Esophagus squamous epithelium (tissue), 5 donors: ENCODE measurements at regions not wholly inside any gene's neighbourhood (a gene's known extent, or its start where the extent isn't known, plus 50 kb on each side); places are given as distances from the start of the nearest gene placed in this dataset.

ENCODE experiments used
- DNase-seq: peaks from one replicate; lab custom pipeline; 2025; lab: John Stamatoyannopoulos, UW
- H3K27ac ChIP-seq, 4 donors: fragments of 200-600 bp; sonication (generic); one replicate each; pipeline ENCODE4 v1.5.1; 2016 to 2019; ENCODE audit warnings: mild to moderate bottlenecking in 1 of 4
- H3K27me3 ChIP-seq, 4 donors: fragments of 200-600 bp; sonication (generic); 1 replicate in 3 of 4; 2 replicates in 1 of 4; pipeline versions ENCODE4 v1.5.1 to v1.6.0; 2017 to 2021; ENCODE audit warnings: antibody characterized with exemption in 1 of 4
- H3K36me3 ChIP-seq, 3 donors: fragments of 200-600 bp; sonication (generic); one replicate each; pipeline ENCODE4 v1.5.1; 2016 to 2019
- H3K4me1 ChIP-seq, 3 donors: fragments of 200-600 bp; sonication (generic); one replicate each; pipeline ENCODE4 v1.5.1; 2017 to 2019
- H3K4me3 ChIP-seq, 4 donors: fragments of 200-600 bp; sonication (generic); 1 replicate in 3 of 4; 2 replicates in 1 of 4; pipeline ENCODE4 v1.5.1; 2016 to 2019; ENCODE audit warnings: mild to moderate bottlenecking in 2 of 4, moderate library complexity in 1 of 4
- H3K9me3 ChIP-seq, 3 donors: fragments of 200-600 bp; sonication (generic); one replicate each; pipeline ENCODE4 v1.5.1; 2016 to 2019
- POLR2A ChIP-seq, 4 donors: fragments of 450-650 bp; IDR thresholded peaks; one replicate each; pipeline ENCODE4 v1.6.1; 2017; ENCODE audit warnings: antibody characterized with exemption in 4 of 4, mild to moderate bottlenecking in 4 of 4, moderate library complexity in 3 of 4
- WGBS, 2 donors: methylation state at CpG; one replicate each; pipeline ENCODE4 v1.1.5; 2018; 5-methylcytosine and 5-hydroxymethylcytosine counted together
- intact Hi-C: fragments of 100-400 bp; cut with DNase I; formaldehyde crosslinking; loops from one replicate; pipeline ENCODE4 v1.15.0; 2022
- TF ChIP-seq, protein P1 (sequence below), 6 experiments: fragments of 450-650 bp in 4 of 6; fragments of 200-600 bp in 2 of 6; sonication (generic) in 2 of 6; IDR thresholded peaks; one replicate each; pipeline ENCODE4 v1.5.1; 2016 to 2019; ENCODE audit warnings: antibody characterized with exemption in 6 of 6, mild to moderate bottlenecking in 4 of 6, moderate library complexity in 4 of 6
- donor health status: DM: yes; HTN: yes; CAD: no.

DNA sequence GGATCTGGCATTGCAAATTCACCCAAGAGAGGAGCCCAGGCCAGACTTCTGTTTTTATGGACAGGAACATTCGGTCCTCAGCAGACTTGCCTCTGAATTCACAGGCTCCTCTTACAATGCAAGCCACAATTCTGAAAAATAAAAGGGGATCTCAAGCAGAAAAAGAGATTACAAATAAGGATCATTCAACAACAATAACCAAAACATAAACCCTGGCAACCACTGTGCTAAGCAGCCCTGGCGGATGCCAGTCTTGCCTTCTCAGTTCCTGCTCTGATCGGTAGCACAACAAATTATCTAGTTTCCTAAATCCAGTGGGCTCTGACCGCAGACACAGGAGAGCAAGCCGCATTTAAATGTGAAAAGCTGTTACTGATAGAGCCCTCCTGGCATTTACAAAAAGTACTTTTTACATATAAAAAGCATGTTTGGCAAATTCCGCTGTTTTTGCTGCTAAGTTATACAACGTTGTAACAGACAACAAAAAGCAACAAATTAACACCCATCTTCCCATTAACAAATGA is 123.4 kb upstream of the FOXD3 start:
- no peaks in the 10 kb centered on the region for H3K36me3 ChIP-seq
- intact Hi-C loops: no loop called here
- no peak overlapping the region for H3K4me3 ChIP-seq
- H3K9me3 ChIP-seq: no peaks in the 10 kb centered on the region
- 36 to 42% methylated on average over 7 of the region's 7 CpGs for WGBS, 2 donors
- no peak for DNase-seq
- H3K27me3 ChIP-seq: peaks cover 0 to 19% (median 0%) of the 10 kb centered on the region in 4 donors
- H3K4me1 ChIP-seq: no peaks in the 10 kb centered on the region
- H3K27ac ChIP-seq: no peak overlapping the region
- TF ChIP-seq, protein P1, sequence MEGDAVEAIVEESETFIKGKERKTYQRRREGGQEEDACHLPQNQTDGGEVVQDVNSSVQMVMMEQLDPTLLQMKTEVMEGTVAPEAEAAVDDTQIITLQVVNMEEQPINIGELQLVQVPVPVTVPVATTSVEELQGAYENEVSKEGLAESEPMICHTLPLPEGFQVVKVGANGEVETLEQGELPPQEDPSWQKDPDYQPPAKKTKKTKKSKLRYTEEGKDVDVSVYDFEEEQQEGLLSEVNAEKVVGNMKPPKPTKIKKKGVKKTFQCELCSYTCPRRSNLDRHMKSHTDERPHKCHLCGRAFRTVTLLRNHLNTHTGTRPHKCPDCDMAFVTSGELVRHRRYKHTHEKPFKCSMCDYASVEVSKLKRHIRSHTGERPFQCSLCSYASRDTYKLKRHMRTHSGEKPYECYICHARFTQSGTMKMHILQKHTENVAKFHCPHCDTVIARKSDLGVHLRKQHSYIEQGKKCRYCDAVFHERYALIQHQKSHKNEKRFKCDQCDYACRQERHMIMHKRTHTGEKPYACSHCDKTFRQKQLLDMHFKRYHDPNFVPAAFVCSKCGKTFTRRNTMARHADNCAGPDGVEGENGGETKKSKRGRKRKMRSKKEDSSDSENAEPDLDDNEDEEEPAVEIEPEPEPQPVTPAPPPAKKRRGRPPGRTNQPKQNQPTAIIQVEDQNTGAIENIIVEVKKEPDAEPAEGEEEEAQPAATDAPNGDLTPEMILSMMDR (IDR thresholded peaks at IDR 0.05): no peak
- TF ChIP-seq POLR2A (IDR thresholded peaks at IDR 0.05): no peak

DNA sequence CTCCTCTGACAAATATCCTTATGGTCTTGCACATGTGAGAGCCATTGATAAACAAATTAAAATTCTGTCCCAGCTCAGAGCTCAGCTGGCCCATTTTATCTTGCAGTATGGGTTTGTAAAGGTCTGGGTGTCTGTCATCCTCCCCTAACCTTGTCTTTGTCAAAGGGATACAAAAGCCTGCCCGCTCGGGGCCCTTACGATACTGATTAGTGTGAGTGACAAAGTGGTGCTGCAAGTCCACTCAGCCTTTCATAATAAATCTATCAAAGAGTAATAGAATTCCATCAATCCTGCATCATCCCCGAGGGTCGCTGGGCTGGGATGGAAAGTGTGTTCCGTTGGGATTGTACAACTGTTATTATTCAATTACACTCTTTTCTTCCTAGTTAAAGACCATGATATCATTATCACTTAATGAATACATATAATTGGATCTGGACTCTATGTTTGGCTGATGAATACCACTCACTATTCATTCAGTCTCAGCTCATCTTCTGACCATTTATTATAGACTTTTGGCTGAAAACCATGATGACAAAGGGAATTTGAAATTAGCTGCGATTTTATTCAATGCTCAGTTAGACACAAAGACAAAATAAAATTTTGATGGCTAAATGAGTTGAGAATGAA is 122.5 kb upstream of the FOXD3 start:
- no peak overlapping the region for H3K4me3 ChIP-seq
- H3K9me3 ChIP-seq: no peaks in the 10 kb centered on the region
- no peaks in the 10 kb centered on the region for H3K4me1 ChIP-seq
- intact Hi-C loops: no loop called here
- no peak for DNase-seq
- no peak overlapping the region for H3K27ac ChIP-seq
- no peaks in the 10 kb centered on the region for H3K36me3 ChIP-seq
- peaks cover 0 to 19% (median 0%) of the 10 kb centered on the region in 4 donors for H3K27me3 ChIP-seq
- WGBS, 2 donors: 39 to 51% methylated on average over 7 of the region's 7 CpGs
- TF ChIP-seq, protein P1 (IDR thresholded peaks at IDR 0.05): no peak
- no peak for TF ChIP-seq POLR2A (IDR thresholded peaks at IDR 0.05)

DNA sequence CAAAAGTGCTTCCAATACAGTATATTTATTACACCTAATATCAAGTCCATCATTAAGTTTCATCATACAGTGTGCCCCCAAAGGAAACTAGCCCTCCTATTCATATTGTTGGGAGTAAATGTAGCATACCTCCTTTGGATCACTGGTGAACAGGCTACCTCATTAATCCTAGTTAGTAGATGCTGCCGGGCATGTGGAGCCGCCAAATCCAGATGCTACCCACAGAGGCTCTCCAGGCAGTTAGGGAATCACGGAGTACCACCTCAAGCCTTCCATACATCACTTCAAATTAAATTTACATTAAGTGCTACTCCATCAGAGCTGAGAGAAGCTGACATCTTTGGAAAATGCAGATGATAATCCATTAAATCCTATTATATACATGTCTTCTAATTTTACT is 121.7 kb upstream of the FOXD3 start:
- Histone ChIP-seq H3K4me3 (no peak overlapping the region), H3K9me3 (no peaks in the 10 kb centered on the region), H3K27me3 (peaks cover 0 to 19% (median 0%) of the 10 kb centered on the region in 4 donors), H3K27ac (no peak overlapping the region), H3K36me3 (no peaks in the 10 kb centered on the region), H3K4me1 (no peaks in the 10 kb centered on the region)
- intact Hi-C loops: no loop called here
- TF ChIP-seq, protein P1 (IDR thresholded peaks at IDR 0.05): no peak
- no peak for TF ChIP-seq POLR2A (IDR thresholded peaks at IDR 0.05)
- no peak for DNase-seq
- 25 to 28% methylated on average over 3 of the region's 3 CpGs for WGBS, 2 donors

DNA sequence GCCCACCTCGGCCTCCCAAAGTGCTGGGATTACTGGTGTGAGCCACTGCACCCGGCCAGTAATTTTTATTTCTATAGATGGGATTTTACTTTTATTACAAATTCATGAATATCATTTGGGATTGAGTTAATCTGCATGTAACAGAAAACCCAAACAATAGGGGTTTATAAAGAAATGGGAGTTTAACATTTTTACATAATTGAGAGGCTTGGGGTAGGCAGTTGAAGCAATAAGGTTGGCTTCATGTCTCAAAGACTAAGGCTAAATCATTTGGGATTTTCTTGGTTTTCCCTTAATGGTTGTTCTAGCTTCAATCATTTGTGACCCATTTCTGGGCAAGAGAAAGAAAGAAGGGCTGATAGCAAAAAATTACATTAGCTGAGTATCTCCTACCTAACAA is 118.7 kb upstream of the FOXD3 start:
- 79 to 80% methylated on average over 2 of the region's 2 CpGs for WGBS, 2 donors

DNA sequence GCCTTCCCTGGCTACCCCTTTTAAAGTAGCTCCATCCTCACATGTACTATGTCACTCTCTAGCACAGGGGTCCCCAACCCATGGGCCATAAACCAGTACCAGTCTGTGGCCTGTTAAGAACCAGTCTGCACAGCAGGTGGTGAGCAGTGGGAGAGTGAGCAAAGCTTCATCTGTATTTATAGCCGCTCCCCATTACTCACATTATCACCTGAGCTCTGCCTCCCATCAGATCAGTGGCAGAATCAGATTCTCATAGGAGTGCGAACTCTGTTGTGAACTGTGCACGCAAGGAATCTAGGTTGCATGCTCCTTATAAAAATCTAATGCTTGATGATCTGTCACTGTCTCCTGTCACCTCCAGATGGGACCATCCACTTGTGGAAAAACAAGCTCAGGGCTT is 116.6 kb upstream of the FOXD3 start:
- TF ChIP-seq, protein P1 (IDR thresholded peaks at IDR 0.05): no peak
- TF ChIP-seq POLR2A (IDR thresholded peaks at IDR 0.05): no peak
- intact Hi-C loops: no loop called here
- no peaks in the 10 kb centered on the region for H3K36me3 ChIP-seq
- H3K9me3 ChIP-seq: no peaks in the 10 kb centered on the region
- no peak for DNase-seq
- 83 to 87% methylated on average over 3 of the region's 3 CpGs for WGBS, 2 donors
- H3K27ac ChIP-seq: no peak overlapping the region
- H3K27me3 ChIP-seq: no peaks in the 10 kb centered on the region
- H3K4me3 ChIP-seq: no peak overlapping the region
- H3K4me1 ChIP-seq: no peaks in the 10 kb centered on the region

More for the DNA sequence above, 118.7 kb upstream of the FOXD3 start:
- H3K4me3 ChIP-seq: no peak overlapping the region
- intact Hi-C loops: no loop called here
- TF ChIP-seq POLR2A (IDR thresholded peaks at IDR 0.05): no peak
- TF ChIP-seq, protein P1 (IDR thresholded peaks at IDR 0.05): no peak
- no peak for DNase-seq
- no peaks in the 10 kb centered on the region for H3K4me1 ChIP-seq
- H3K36me3 ChIP-seq: no peaks in the 10 kb centered on the region
- peaks cover 0 to 13% (median 0%) of the 10 kb centered on the region in 4 donors for H3K27me3 ChIP-seq
- no peaks in the 10 kb centered on the region for H3K9me3 ChIP-seq
- no peak overlapping the region for H3K27ac ChIP-seq
